Peyer's patch (tissue), 4 donors: ENCODE measurements at regions not wholly inside any gene's neighbourhood (a gene's known extent, or its start where the extent isn't known, plus 50 kb on each side); places are given as distances from the start of the nearest gene placed in this dataset.

ENCODE experiments used
- POLR2A ChIP-seq, 2 donors: fragments of 450-650 bp; IDR thresholded peaks; one replicate each; pipeline ENCODE4 v1.5.1; 2017; ENCODE audit warnings: antibody characterized with exemption in 2 of 2, mild to moderate bottlenecking in 2 of 2, moderate library complexity in 2 of 2
- TF ChIP-seq, protein P1 (sequence below), 6 experiments: fragments of 450-650 bp in 4 of 6; fragments of 200-600 bp in 2 of 6; sonication (generic) in 1 of 6; IDR thresholded peaks; one replicate each; pipeline ENCODE4 v1.5.1; 2017 to 2019; ENCODE audit warnings: antibody characterized with exemption in 6 of 6, mild to moderate bottlenecking in 3 of 6, moderate library complexity in 1 of 6

DNA sequence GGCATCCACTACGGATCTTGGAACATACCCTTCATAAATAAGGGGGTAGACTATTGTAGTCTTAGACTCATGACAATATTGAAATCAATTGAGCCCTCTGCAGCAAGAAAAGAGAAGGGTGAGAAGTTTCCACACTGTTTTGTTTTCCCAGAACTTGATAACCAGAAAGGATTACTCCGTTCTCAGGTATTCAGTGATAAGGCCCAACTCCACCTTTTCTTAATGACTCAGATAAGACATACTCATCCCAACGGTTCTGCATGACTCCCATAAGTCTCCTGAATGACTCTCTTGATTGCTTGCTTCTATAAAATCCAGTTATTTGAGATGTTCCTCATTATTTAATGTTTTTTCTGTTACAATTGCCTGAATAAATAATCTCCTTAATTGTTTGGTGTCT lies 111.7 kb downstream of the PABPC4L start:
- TF ChIP-seq, protein P1, sequence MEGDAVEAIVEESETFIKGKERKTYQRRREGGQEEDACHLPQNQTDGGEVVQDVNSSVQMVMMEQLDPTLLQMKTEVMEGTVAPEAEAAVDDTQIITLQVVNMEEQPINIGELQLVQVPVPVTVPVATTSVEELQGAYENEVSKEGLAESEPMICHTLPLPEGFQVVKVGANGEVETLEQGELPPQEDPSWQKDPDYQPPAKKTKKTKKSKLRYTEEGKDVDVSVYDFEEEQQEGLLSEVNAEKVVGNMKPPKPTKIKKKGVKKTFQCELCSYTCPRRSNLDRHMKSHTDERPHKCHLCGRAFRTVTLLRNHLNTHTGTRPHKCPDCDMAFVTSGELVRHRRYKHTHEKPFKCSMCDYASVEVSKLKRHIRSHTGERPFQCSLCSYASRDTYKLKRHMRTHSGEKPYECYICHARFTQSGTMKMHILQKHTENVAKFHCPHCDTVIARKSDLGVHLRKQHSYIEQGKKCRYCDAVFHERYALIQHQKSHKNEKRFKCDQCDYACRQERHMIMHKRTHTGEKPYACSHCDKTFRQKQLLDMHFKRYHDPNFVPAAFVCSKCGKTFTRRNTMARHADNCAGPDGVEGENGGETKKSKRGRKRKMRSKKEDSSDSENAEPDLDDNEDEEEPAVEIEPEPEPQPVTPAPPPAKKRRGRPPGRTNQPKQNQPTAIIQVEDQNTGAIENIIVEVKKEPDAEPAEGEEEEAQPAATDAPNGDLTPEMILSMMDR (IDR thresholded peaks at IDR 0.05): no peak
- no peak for TF ChIP-seq POLR2A (IDR thresholded peaks at IDR 0.05)
